Ascending aorta (tissue), 2 donors: ENCODE measurements at regions not wholly inside any gene's neighbourhood (a gene's known extent, or its start where the extent isn't known, plus 50 kb on each side); places are given as distances from the start of the nearest gene placed in this dataset.

Source experiments
- DNase-seq, 2 donors: peaks; one replicate each; pipeline ENCODE4 v3.0.0-alpha.2; 2019; ENCODE audit warnings: low spot score in 2 of 2
- H3K27ac ChIP-seq, 2 donors: fragments of 200-600 bp; sonication (generic); one replicate each; pipeline ENCODE4 v1.5.1; 2016 to 2017; ENCODE audit warnings: mild to moderate bottlenecking in 1 of 2
- H3K27me3 ChIP-seq: fragments of 200-600 bp; sonication (generic); one replicate; pipeline ENCODE4 v1.5.1; 2017
- H3K36me3 ChIP-seq, 2 donors: fragments of 200-600 bp; sonication (generic); one replicate each; pipeline ENCODE4 v1.5.1; 2016
- H3K4me1 ChIP-seq, 2 donors: fragments of 200-600 bp; sonication (generic); one replicate each; pipeline ENCODE4 v1.5.1; 2016 to 2017; ENCODE audit warnings: mild to moderate bottlenecking in 1 of 2
- H3K4me3 ChIP-seq, 2 donors: fragments of 200-600 bp; sonication (generic); one replicate each; pipeline ENCODE4 v1.5.1; 2016 to 2017; ENCODE audit warnings: mild to moderate bottlenecking in 1 of 2
- H3K9me3 ChIP-seq, 2 donors: fragments of 200-600 bp; sonication (generic); one replicate each; pipeline ENCODE4 v1.5.1; 2016
- intact Hi-C: fragments of 100-400 bp; cut with DNase I; formaldehyde crosslinking; loops from one replicate; pipeline ENCODE4 v1.15.1; 2023
- TF ChIP-seq, protein P1 (sequence below), 3 experiments: fragments of 200-600 bp in 2 of 3; fragments of 450-650 bp in 1 of 3; sonication (generic) in 2 of 3; IDR thresholded peaks; one replicate each; pipeline ENCODE4 v1.5.1; 2016 to 2019; ENCODE audit warnings: antibody characterized with exemption in 3 of 3, mild to moderate bottlenecking in 1 of 3, moderate library complexity in 1 of 3

GRCh38 chrX:9131066-9131465, 97.1 kb upstream of the FAM9B start:
- Histone ChIP-seq H3K36me3 (no peaks in the 10 kb centered on the region), H3K4me1 (peaks cover 0 to 3% of the 10 kb centered on the region in 2 donors), H3K9me3 (no peaks in the 10 kb centered on the region), H3K27ac (no peak overlapping the region), H3K4me3 (no peak overlapping the region), H3K27me3 (no peaks in the 10 kb centered on the region)
- TF ChIP-seq, protein P1, sequence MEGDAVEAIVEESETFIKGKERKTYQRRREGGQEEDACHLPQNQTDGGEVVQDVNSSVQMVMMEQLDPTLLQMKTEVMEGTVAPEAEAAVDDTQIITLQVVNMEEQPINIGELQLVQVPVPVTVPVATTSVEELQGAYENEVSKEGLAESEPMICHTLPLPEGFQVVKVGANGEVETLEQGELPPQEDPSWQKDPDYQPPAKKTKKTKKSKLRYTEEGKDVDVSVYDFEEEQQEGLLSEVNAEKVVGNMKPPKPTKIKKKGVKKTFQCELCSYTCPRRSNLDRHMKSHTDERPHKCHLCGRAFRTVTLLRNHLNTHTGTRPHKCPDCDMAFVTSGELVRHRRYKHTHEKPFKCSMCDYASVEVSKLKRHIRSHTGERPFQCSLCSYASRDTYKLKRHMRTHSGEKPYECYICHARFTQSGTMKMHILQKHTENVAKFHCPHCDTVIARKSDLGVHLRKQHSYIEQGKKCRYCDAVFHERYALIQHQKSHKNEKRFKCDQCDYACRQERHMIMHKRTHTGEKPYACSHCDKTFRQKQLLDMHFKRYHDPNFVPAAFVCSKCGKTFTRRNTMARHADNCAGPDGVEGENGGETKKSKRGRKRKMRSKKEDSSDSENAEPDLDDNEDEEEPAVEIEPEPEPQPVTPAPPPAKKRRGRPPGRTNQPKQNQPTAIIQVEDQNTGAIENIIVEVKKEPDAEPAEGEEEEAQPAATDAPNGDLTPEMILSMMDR (IDR thresholded peaks at IDR 0.05) = no peak
- DNase-seq = no peak
- intact Hi-C loops = no loop called here

GRCh38 chrX:9132036-9132638, 98.2 kb upstream of the FAM9B start:
- no peak for DNase-seq
- Histone ChIP-seq H3K27me3 (no peaks in the 10 kb centered on the region), H3K4me3 (no peak overlapping the region), H3K27ac (no peak overlapping the region), H3K9me3 (no peaks in the 10 kb centered on the region), H3K36me3 (no peaks in the 10 kb centered on the region), H3K4me1 (peaks cover 0 to 3% of the 10 kb centered on the region in 2 donors)
- intact Hi-C loops = no loop called here
- TF ChIP-seq, protein P1 (IDR thresholded peaks at IDR 0.05) = no peak

DNA sequence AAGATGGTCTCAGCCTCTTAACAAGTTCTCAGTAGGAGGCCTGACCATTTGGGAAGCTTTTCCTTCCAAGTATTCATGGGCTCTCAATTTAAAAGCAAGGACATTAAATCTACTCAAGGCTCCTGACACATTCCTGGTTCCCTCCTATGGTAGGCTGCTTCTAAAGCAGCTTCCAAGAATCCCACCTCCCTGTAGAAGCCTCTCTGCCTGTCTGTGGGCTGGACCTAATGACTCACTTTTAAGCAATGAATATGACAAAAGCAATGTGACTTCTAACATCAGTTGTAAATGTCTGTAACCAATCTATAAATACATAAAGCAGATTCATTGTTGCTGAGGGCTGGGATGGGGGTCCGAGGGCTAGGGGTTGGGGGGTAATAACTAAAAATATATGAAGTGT, 99.5 kb upstream of the FAM9B start:
- Histone ChIP-seq H3K4me3 (no peak overlapping the region), H3K4me1 (peaks cover 0 to 3% of the 10 kb centered on the region in 2 donors), H3K27ac (no peak overlapping the region), H3K27me3 (no peaks in the 10 kb centered on the region), H3K36me3 (no peaks in the 10 kb centered on the region), H3K9me3 (no peaks in the 10 kb centered on the region)
- intact Hi-C loops = no loop called here
- TF ChIP-seq, protein P1 (IDR thresholded peaks at IDR 0.05) = no peak
- no peak for DNase-seq

GRCh38 chrX:9134366-9134765, 100.4 kb upstream of the FAM9B start:
- Histone ChIP-seq H3K27ac (no peak overlapping the region), H3K36me3 (no peaks in the 10 kb centered on the region), H3K9me3 (no peaks in the 10 kb centered on the region), H3K27me3 (no peaks in the 10 kb centered on the region), H3K4me3 (no peak overlapping the region), H3K4me1 (peaks cover 0 to 3% of the 10 kb centered on the region in 2 donors)
- DNase-seq = no peak
- intact Hi-C loops = no loop called here
- TF ChIP-seq, protein P1 (IDR thresholded peaks at IDR 0.05) = no peak

DNA sequence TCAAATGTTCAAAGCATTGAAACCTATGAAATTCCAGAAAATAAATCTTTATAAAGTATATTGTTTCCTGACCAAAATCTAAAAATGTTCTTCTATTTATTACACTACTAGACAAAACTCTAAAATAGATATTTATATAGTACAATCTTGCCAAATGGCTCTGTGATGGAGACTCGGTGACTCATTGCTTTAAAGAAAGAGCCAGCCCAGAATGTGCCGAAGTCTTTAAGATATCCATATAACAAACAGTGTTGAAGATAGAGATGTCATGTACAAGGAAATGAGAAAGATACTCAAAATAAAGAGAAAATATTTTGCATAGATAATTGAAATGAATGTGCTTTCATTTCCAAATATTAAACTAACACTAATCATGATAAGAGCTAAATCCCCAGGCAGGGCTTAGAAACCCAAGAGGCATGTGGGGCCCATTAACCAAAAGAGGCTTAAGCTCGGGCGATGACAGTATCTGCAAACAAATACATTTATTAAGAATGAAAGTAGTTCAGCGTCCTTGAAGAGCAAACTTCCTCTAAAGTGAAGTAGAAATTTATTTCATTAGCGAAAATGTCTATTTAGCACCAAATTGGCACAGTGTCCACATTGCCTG, 102.1 kb upstream of the FAM9B start:
- TF ChIP-seq, protein P1 (IDR thresholded peaks at IDR 0.05) = no peak
- intact Hi-C loops = no loop called here
- Histone ChIP-seq H3K36me3 (no peaks in the 10 kb centered on the region), H3K9me3 (no peaks in the 10 kb centered on the region), H3K4me3 (no peak overlapping the region), H3K4me1 (peaks cover 0 to 3% of the 10 kb centered on the region in 2 donors), H3K27ac (no peak overlapping the region), H3K27me3 (no peaks in the 10 kb centered on the region)
- no peak for DNase-seq
